ENCODE measurements at regions not wholly inside any gene's neighbourhood (a gene's known extent, or its start where the extent isn't known, plus 50 kb on each side); places are given as distances from the start of the nearest gene placed in this dataset.

- TF ChIP-seq, protein P1, sequence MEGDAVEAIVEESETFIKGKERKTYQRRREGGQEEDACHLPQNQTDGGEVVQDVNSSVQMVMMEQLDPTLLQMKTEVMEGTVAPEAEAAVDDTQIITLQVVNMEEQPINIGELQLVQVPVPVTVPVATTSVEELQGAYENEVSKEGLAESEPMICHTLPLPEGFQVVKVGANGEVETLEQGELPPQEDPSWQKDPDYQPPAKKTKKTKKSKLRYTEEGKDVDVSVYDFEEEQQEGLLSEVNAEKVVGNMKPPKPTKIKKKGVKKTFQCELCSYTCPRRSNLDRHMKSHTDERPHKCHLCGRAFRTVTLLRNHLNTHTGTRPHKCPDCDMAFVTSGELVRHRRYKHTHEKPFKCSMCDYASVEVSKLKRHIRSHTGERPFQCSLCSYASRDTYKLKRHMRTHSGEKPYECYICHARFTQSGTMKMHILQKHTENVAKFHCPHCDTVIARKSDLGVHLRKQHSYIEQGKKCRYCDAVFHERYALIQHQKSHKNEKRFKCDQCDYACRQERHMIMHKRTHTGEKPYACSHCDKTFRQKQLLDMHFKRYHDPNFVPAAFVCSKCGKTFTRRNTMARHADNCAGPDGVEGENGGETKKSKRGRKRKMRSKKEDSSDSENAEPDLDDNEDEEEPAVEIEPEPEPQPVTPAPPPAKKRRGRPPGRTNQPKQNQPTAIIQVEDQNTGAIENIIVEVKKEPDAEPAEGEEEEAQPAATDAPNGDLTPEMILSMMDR (IDR thresholded peaks at IDR 0.05; ENCODE audit: extremely low read depth in 1 of 2, insufficient read depth in 1 of 2, low read depth in 1 of 2, low read length in 2 of 2), result no peak
- TF ChIP-seq POLR2A (IDR thresholded peaks at IDR 0.05; ENCODE audit: low read depth, low read length) (no peak), POLR2AphosphoS5 (IDR thresholded peaks at IDR 0.05; ENCODE audit: insufficient read depth, low read depth, low read length) (no peak), MAX (IDR thresholded peaks at IDR 0.05; ENCODE audit: insufficient read depth, insufficient read length) (no peak), EZH2 (IDR thresholded peaks at IDR 0.05; ENCODE audit: borderline replicate concordance, low read depth, low read length, severe bottlenecking) (no peak), FOS (IDR thresholded peaks at IDR 0.05; ENCODE audit: borderline replicate concordance, insufficient read depth, low read length) (no peak), MYC (IDR thresholded peaks at IDR 0.05; ENCODE audit: low read depth, low read length) (no peak), GATA2 (IDR thresholded peaks at IDR 0.05; ENCODE audit: insufficient read depth, insufficient read length, low read depth, low read length) (no peak)
Observed at GRCh38 chr13:65783383-65783782, 1446.8 kb downstream of the PCDH9 start.

All from endothelial cell of umbilical vein (primary cell).